ENCODE measurements at regions not wholly inside any gene's neighbourhood (a gene's known extent, or its start where the extent isn't known, plus 50 kb on each side); places are given as distances from the start of the nearest gene placed in this dataset.
A peak's percentile ranks its signal among the peaks of the same experiment; 100 is the strongest.
"Not testable (repeated sequence)": the region's sequence is repeated elsewhere in the genome, so short reads cannot be mapped to it uniquely, and the experiment has no call there.

DNA sequence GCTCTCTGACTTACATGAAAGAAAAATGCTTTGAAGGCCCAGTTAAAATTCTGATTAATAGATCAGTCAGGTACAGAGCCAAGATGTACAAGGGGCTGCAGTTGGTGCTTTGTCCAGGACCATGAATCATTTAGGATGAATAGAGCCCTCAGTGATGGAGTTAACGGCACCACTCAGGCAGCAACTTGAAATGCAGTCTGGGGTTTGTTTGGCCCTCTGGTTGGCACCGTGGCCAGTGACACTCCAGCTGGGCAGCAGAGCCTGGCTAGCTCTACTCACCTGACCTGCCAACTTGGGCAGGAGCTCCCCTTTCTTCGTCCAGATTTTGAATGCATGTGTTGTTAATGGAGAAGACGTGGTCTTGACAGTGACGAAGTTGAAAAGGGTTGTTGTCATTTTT lies 493.0 kb upstream of the ACVR2A start:
- DNase-seq, result no peak

DNA sequence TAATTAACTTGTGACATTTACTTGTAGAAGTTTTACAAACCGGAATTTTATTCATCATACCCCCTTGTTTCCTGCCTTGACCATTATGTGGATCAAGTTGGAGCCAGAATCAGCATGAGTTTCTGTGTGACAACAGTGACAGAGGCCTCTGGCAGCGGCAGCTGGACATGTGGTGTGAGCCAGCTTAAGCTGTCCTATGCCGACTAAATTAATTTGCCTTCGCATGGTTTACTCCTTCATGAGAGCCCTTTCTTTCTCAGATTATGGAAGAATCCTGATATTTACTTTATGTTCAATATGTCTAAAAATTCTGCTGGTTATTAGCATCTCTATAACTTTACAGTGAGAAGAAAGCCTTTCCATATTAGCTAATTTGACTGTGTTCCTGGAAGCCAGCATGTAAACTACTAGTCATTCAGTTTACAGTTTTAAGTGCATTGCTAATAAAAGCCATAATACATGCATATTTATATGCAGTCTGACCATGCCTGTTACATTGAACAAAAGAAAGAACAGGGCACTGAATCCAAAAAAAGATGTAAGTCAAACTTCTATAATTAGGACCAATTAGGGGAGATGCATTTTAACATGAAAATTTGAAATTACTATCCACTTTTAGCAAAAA lies 495.8 kb upstream of the ACVR2A start:
- no peak for DNase-seq

- no peak for DNase-seq
These were observed 498.7 kb upstream of the ACVR2A start for GRCh38 chr2:147346142-147346541.

GRCh38 chr2:147345246-147345645 lies 499.6 kb upstream of the ACVR2A start:
- peak; percentile 18 for DNase-seq

DNA sequence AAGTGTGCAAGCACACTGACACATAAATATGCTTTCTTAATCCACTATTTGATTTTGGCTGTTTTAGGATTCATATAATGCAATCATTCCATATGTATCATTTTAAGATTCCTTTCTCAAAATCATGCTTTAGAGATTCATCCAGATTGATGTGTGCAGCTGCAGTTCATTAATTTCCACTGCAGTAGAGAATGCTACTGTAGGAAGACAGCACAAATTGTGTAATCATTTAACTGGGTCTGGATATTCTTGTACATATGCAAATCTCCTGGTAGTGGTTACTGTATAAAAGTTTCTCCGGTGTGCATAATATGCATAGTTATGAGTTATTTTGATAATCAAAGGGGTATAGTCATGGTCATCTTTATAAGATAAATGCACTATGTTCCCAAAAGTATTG lies 502.5 kb upstream of the ACVR2A start:
- DNase-seq, result peak; percentile 2

DNA sequence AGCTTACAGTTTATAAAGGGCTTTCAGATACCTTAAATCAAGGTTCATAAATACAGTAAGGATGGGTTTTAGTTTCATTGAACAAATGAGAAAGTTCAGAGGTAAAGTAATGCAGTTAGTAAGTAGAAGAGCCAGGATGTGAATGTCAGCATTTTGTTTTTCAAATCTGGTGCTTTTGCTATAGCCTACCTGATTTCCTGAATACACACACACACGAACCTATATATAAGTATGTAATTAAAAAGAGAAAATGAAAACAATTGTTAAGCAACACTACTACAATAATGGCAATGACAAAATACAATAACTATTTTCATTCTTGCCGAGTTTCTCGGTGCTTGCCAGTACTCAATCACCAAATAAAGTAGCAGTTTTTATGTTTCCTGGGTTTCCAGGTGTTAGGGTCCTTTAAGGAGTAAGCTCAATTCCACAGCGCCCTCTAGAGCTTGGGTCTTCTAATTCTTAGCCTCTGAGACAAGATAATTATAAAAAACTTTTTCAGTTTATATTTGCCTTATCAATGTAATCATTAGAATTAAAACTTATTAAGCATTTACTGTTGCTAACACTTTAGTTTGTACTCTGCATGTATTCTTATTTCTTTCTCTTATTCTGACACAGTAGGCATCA lies 512.9 kb upstream of the ACVR2A start:
- peak; percentile 3 for DNase-seq

GRCh38 chr2:147330925-147331324 lies 513.9 kb upstream of the ACVR2A start:
- no peak for DNase-seq

DNA sequence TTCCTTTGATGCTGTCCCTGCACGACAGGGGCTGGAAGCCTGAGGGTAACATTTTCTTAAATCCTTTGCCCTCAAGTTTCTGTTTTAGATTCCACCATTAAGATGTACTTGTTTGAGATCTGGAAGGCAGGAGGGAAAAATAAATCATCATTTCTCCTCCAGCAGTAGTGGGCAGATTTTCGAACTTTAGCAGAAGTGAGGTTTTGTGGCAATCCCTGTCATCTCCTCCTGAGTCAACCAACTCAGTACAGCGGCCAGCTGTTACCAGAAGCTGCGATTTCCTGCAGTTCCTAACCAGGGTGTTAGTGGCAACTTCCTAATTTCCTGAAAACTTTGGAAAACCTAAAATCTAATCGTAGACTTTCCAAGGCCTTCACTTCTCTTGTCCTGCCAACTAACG lies 517.2 kb upstream of the ACVR2A start:
- DNase-seq, result no peak

GRCh38 chr2:147325990-147326389 lies 518.8 kb upstream of the ACVR2A start:
- DNase-seq, result no peak

- no peak for DNase-seq
These were observed 524.7 kb upstream of the ACVR2A start for GRCh38 chr2:147320146-147320545.

DNA sequence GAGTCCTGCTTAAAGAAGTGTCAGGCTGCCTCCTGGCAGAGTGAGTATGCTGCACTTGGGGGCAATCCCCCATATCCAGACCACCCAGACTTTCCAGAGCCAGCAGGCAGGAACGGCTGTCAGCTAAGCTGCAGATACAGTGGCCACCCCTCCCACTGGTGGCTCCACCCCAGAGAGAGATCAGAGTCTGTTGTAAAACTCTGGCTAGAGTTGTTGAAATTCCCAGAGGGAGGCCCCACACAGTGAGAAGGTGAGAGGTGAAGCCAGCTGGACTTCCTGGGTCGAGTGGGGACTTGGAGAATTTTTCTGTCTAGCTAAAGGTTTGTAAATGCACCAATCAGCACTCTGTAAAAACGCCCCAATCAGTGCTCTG lies 533.8 kb upstream of the ACVR2A start:
- DNase-seq, result no peak

- DNase-seq, result no peak
These were observed 534.3 kb upstream of the ACVR2A start for GRCh38 chr2:147310335-147311057.

GRCh38 chr2:147297820-147298219 lies 547.0 kb upstream of the ACVR2A start:
- DNase-seq, result no peak

DNA sequence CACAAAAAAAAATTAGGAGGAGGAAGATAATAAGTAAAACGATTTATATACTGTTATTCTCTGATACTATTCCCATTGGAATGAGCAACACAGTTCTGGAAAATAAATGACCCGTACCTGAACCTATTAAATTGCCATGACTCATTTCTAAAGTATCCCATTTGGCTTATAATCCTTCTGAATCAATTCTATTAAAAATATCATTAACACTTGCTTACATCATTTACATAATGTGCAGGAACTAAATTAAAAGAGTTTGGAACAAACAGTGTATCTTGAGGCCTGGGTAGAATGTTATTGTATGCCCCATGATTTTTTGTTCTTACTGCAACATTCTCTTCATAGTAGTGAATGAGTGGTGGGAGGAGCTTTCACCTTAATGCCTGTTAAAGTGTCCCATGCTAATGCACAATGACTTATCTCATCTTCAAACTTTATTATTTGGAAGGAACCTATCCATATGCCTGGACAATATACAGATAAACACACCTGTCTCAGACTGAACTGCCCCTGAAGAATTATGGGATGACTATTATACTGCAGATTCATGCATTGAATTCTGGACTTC lies 549.9 kb upstream of the ACVR2A start:
- DNase-seq, result peak; percentile 6

GRCh38 chr2:147293991-147294824 lies 550.6 kb upstream of the ACVR2A start:
- DNase-seq, result no peak

GRCh38 chr2:147288131-147288530 lies 556.7 kb upstream of the ACVR2A start:
- no peak for DNase-seq

- no peak for DNase-seq
These were observed 568.9 kb upstream of the ACVR2A start for GRCh38 chr2:147275943-147276342.

- no peak for DNase-seq
These were observed 571.2 kb upstream of the ACVR2A start for GRCh38 chr2:147273628-147274027.

GRCh38 chr2:147273106-147273505 lies 571.7 kb upstream of the ACVR2A start:
- DNase-seq, result no peak

GRCh38 chr2:147269581-147269980 lies 575.2 kb upstream of the ACVR2A start:
- not testable (repeated sequence) for DNase-seq

DNA sequence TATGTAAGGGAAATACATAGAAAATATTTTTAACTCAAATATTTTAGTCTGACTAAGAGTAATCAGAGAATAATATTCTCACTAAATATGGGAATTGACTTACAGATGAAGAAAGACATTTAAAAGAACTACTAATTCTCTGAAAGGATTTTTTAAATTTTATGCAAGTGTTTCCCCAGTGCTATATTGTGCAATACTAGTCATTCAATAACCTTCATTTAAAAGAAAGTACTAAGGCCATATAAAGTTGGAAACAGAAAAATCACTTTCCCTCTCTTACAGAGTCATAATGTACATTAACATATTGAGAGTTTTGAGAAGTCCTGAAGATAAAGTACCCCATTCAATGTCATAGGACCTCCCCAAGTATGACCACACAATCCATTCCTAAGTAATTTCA lies 584.6 kb upstream of the ACVR2A start:
- no peak for DNase-seq

- no peak for DNase-seq
These were observed 589.0 kb upstream of the ACVR2A start for GRCh38 chr2:147255812-147256211.

All from fibroblast of skin of right biceps (primary cell).